ACHN (cell line): ENCODE measurements at regions not wholly inside any gene's neighbourhood (a gene's known extent, or its start where the extent isn't known, plus 50 kb on each side); places are given as distances from the start of the nearest gene placed in this dataset.

Source experiments
- DNase-seq: peaks from one replicate; pipeline ENCODE4 v3.0.0-alpha.2; 2015
- in situ Hi-C: cut with HindIII; loops from 2 replicates; pipeline ENCODE4 v1.10.0; 2017; ENCODE audit warnings: low sequenced_read_pairs, low pct_ligation_motif_present, low pct_unique_long_range_greater_than_20kb

- in situ Hi-C loops = no loop called here
- no peak for DNase-seq
These were observed 488.3 kb downstream of the PCDH17 start for GRCh38 chr13:58119804-58120203.

GRCh38 chr13:58126496-58126895 lies 495.0 kb downstream of the PCDH17 start:
- DNase-seq = no peak
- in situ Hi-C loops = no loop called here

DNA sequence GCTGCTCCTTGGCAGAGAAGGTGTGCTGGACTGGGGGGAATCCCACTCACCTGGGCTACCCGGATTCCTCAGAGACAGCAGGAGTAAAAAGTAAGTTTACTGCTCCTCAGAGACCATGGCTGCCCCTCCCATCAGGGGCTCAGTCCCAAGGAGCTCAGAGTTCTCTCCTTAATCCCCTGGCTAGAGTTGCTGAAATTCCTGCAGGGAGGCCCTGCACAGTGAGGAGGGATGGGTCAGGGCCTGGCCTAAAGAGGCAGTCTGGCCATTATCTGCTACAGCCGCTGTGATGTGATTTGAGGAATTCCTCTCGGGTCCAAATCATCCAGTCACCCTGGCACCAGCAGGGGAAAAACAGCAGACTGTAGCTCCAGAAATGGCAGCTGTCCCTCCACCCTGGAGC lies 502.5 kb downstream of the PCDH17 start:
- in situ Hi-C loops = no loop called here

GRCh38 chr13:58134525-58134924 lies 503.0 kb downstream of the PCDH17 start:
- in situ Hi-C loops = no loop called here
- no peak for DNase-seq

More for the DNA sequence above, 502.5 kb downstream of the PCDH17 start:
- DNase-seq = no peak

GRCh38 chr13:58142952-58143351 lies 511.4 kb downstream of the PCDH17 start:
- DNase-seq = no peak
- in situ Hi-C loops = no loop called here

GRCh38 chr13:58144616-58145015 lies 513.1 kb downstream of the PCDH17 start:
- no peak for DNase-seq
- in situ Hi-C loops = no loop called here

- in situ Hi-C loops = no loop called here
These were observed 519.9 kb downstream of the PCDH17 start for GRCh38 chr13:58151452-58151851.

DNA sequence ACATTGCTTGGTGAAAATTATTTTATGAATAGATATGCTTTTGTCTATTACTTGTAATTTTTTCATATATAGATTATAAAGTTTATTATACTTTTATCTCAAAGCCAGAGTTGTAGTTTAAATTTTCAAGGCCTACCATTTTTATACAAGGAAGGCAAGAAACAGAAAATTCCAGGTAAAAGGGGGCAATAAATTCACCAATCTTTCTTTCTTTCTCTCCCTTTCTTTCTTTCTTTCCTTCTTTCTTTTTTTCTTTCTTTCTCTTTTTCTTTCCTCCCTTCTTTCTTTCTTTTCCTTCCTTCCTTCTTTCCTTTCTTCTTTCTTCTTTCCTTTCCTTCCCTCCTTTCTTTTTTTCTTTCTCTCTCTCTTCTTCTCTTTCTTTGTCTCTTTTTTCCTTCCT lies 529.4 kb downstream of the PCDH17 start:
- no peak for DNase-seq
- in situ Hi-C loops = no loop called here

More at GRCh38 chr13:58151452-58151851, 519.9 kb downstream of the PCDH17 start:
- no peak for DNase-seq

- no peak for DNase-seq
- in situ Hi-C loops = no loop called here
These were observed 534.1 kb downstream of the PCDH17 start for GRCh38 chr13:58165617-58166016.

- in situ Hi-C loops = no loop called here
- DNase-seq = no peak
These were observed 549.6 kb downstream of the PCDH17 start for GRCh38 chr13:58181111-58181510.

DNA sequence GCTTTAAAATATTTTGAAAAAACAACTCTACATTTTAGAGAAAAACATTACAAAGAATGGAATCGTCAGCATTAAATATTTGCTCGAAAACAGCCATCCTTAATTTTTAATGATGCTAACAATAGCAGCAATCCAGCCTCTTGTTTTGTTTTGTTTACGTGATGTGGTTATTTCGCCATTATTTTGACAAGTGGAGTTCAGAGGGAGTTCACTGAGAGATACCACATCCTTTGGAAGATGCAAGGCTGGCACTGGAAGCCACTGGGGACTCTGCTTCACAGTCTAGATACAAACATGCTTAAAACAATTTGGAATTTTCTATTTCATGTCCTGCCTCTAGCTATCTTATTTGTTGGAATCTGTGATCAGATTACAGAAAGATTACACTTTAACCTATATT lies 556.3 kb downstream of the PCDH17 start:
- DNase-seq = no peak
- in situ Hi-C loops = no loop called here

DNA sequence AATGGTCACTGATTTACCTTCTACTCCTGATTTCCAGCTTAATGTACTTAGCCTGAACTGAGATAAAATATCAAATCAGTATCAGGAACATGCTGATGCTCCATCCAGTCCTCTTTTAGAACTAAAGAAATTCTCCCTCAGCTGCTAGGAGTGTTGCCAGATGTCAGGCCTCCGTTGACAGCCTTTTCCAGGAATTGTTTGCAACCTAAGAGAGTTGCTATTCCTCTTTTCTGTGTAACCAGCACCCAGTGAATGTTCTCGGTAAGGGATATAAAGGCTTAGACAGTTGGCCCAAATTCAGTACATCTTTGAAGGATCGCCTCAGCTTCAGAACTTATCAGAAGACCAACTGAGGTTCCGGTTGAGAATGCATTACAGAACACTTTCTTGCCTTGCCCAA lies 559.0 kb downstream of the PCDH17 start:
- DNase-seq = no peak
- in situ Hi-C loops = no loop called here

DNA sequence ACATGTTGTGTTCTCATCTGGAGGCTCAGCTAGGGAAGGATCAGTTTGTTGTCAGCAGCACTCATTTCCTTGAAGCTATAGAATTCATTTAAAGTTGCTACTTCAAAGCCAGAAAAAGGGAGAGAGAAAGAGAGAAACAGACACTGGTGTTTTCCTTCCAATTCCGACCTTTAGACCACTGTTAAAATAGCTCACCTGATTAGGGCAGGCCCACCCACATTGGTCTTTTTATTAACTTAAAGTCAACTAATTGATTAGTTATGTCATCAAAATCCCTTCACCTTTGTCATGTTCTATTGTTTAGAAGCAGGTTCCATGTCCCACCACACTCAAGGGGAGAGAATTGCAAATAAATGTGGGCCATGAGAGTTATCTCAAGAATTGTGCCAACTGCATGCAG lies 560.2 kb downstream of the PCDH17 start:
- no peak for DNase-seq
- in situ Hi-C loops = no loop called here

- in situ Hi-C loops = no loop called here
These were observed 570.6 kb downstream of the PCDH17 start for GRCh38 chr13:58202099-58202498.

GRCh38 chr13:58207501-58207900 lies 576.0 kb downstream of the PCDH17 start:
- in situ Hi-C loops = no loop called here
- DNase-seq = no peak

More at GRCh38 chr13:58202099-58202498, 570.6 kb downstream of the PCDH17 start:
- DNase-seq = no peak

GRCh38 chr13:58235454-58235853 lies 603.9 kb downstream of the PCDH17 start:
- in situ Hi-C loops = no loop called here

DNA sequence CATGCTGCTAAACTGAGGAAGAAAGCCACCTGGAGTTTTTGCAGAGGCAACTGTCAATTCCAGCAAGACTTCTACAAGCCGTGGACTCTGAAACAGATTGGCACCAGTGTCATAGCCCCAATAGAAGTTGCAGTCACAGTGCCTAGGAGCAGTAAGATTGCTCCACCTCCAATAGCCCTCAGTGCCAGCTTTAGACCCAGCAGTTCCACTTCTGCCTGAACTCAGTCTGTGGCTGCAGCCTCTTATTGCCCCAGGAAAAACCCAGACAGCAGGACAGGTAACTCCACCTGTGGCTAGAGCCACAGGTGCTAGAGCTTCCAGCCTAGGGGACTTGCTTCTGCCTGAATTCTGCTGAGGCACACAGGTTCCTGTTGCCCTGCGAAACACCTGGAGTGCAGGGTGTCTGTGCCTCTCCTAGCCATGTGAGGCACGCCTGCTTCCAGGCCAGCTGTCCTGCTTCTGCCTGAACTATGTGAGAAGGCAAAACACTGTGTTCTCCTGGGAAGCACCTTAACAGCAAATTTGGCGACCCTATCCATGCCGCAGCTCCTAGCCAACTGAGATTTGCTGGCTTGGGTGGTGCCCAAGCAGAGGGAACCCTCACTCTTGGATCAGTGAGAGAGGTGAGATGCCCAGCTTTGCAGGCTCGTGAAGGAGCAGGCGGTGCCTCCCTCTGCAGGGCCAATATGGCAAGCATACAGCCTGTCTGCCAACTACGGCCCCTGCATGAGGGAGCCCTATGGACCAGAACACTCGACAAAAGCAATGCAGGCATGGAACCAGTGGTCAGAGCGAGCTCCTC lies 607.6 kb downstream of the PCDH17 start:
- no peak for DNase-seq
- in situ Hi-C loops = no loop called here

More at GRCh38 chr13:58235454-58235853, 603.9 kb downstream of the PCDH17 start:
- no peak for DNase-seq

DNA sequence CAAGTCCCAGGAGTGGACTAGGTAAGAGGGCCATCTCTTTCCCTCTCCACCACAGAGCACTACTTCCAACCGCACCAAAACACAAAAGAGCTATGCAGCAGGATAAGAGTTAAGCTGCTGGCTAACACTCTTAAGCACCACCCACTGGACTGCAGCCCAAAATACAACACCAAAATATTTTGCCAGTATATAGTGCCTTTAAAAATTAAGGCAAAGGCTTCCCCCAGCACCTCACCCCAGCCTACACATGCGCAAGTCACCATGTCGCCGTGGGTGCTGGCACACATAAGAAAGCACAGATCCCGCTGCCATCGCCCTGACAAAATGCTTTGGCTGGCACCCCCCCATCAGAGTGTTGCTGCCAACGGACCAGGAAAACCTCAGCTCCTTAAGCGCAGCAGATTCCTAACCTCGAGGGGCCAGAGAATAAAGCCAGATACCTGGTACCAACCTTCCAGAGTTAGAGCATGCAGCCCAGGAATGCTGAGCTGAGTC lies 608.3 kb downstream of the PCDH17 start:
- in situ Hi-C loops = no loop called here

GRCh38 chr13:58247080-58247479 lies 615.5 kb downstream of the PCDH17 start:
- in situ Hi-C loops = no loop called here
- no peak for DNase-seq

More for the DNA sequence above, 608.3 kb downstream of the PCDH17 start:
- no peak for DNase-seq

- no peak for DNase-seq
- in situ Hi-C loops = no loop called here
These were observed 623.4 kb downstream of the PCDH17 start for GRCh38 chr13:58254943-58255342.
